HepG2 (cell line): ENCODE measurements at regions not wholly inside any gene's neighbourhood (a gene's known extent, or its start where the extent isn't known, plus 50 kb on each side); places are given as distances from the start of the nearest gene placed in this dataset.

Experiments used
- ATAC-seq: fragments of 200-7000 bp; cut with Tn5 transposase; 3 replicates; pipeline ENCODE4 v1.9.1; 2020; ENCODE audit warnings: mild to moderate bottlenecking, moderate library complexity
- BruUV-seq: library from RNA; stranded (reverse); fragments of 400-500 nt; replicated peaks from 2 replicates; lab custom pipeline; 2021; lab: Mats Ljungman, UMichigan
- CTCF ChIA-PET: fragments of 300-600 bp; formaldehyde crosslinking; extraction: SDS; loops from one replicate; lab custom pipeline; 2021; ENCODE audit warnings: low total read pairs, inconsistent platforms, low intra/inter-chr PET ratio; lab: Yijun Ruan, JAX
- POLR2A ChIA-PET: fragments of 350-600 bp; sonication (Branson Sonifier 250); formaldehyde crosslinking; loops from one replicate; lab custom pipeline; 2020; ENCODE audit warnings: antibody characterized with exemption, inconsistent platforms; lab: Yijun Ruan, JAX
- DNase-seq: peaks from one replicate; pipeline ENCODE4 v3.0.0-alpha.2; 2015; ENCODE audit warnings: low spot score
- FAIRE-seq: peaks from 3 replicates; lab custom pipeline; 2011; peaks lifted over from hg19 to GRCh38; lab: Jason Lieb, UNC
- H2AFZ ChIP-seq: one replicate; pipeline ENCODE4 v1.6.1; 2011; ENCODE audit warnings: low read length, inconsistent platforms
- H3K27ac ChIP-seq: fragments of 300-600 bp; 3 replicates; pipeline ENCODE4 v1.8.0; 2011; ENCODE audit warnings: mixed run types, mild to moderate bottlenecking, mixed read lengths, low read length, inconsistent platforms; ENCODE audit not compliant: insufficient read depth; ENCODE audit errors: extremely low read length
- H3K27me3 ChIP-seq, 2 experiments: fragments of 200-600 bp in 1 of 2; 2 replicates in 1 of 2; 3 replicates in 1 of 2; pipeline versions ENCODE4 v1.6.0 to v1.8.0; 2011; ENCODE audit warnings: low read length in 2 of 2, mild to moderate bottlenecking in 2 of 2, moderate library complexity in 2 of 2, inconsistent platforms in 1 of 2; ENCODE audit not compliant: insufficient read depth in 2 of 2, control insufficient read depth in 1 of 2
- H3K36me3 ChIP-seq, 2 experiments: fragments of 200-600 bp in 1 of 2; replicated peaks in 1 of 2; 2 replicates in 1 of 2; 3 replicates in 1 of 2; pipeline versions ENCODE4 v1.5.1 to v1.8.0; 2011; ENCODE audit warnings: low read length in 2 of 2, inconsistent platforms in 1 of 2; ENCODE audit not compliant: insufficient read depth in 2 of 2, control insufficient read depth in 1 of 2
- H3K4me1 ChIP-seq: 2 replicates; pipeline ENCODE4 v1.5.1; 2012; ENCODE audit warnings: low read length, inconsistent platforms; ENCODE audit not compliant: insufficient read depth
- H3K4me2 ChIP-seq: 2 replicates; pipeline ENCODE4 v1.6.0; 2011; ENCODE audit warnings: low read depth, low read length, inconsistent platforms
- H3K4me3 ChIP-seq, 3 experiments: fragments of 200-600 bp in 1 of 3; sonication (generic), shearing (Covaris generic) in 1 of 3; replicated peaks in 1 of 3; 2 replicates each; pipeline ENCODE4 v1.5.1; 2011 to 2016; ENCODE audit warnings: low read length in 3 of 3, inconsistent platforms in 2 of 3, low read depth in 2 of 3, mild to moderate bottlenecking in 2 of 3, control low read depth in 1 of 3, mixed read lengths in 1 of 3; ENCODE audit not compliant: insufficient read depth in 1 of 3
- H3K79me2 ChIP-seq: one replicate; pipeline ENCODE4 v1.6.1; 2011; ENCODE audit warnings: low read length, inconsistent platforms; ENCODE audit not compliant: insufficient read depth
- H3K9ac ChIP-seq: 2 replicates; pipeline ENCODE4 v1.6.0; 2011; ENCODE audit warnings: mild to moderate bottlenecking, low read depth, low read length, inconsistent platforms; ENCODE audit not compliant: insufficient read depth
- H3K9me3 ChIP-seq: 2 replicates; pipeline ENCODE4 v1.5.1; 2012; ENCODE audit warnings: mild to moderate bottlenecking, low read length
- H4K20me1 ChIP-seq: 2 replicates; pipeline ENCODE4 v1.6.0; 2011; ENCODE audit warnings: inconsistent platforms, mild to moderate bottlenecking, low read length, moderate library complexity; ENCODE audit not compliant: insufficient read depth
- HDAC6 ChIP-seq: fragments of 200-600 bp; sonication (generic); IDR thresholded peaks from 2 replicates; pipeline ENCODE4 v1.7.0; 2017; ENCODE audit warnings: mild to moderate bottlenecking, antibody characterized with exemption, low read length, low read depth
- MED13 ChIP-seq: sonication (generic); formaldehyde crosslinking; IDR thresholded peaks from 2 replicates; pipeline ENCODE4 v1.5.0; 2020; ENCODE audit warnings: missing genetic modification reagents
- REXO4 ChIP-seq: sonication (generic); formaldehyde crosslinking; IDR thresholded peaks from 2 replicates; pipeline ENCODE4 v1.8.0; 2022; ENCODE audit warnings: missing genetic modification reagents, mild to moderate bottlenecking, borderline replicate concordance
- ZBTB1 ChIP-seq: sonication (generic); formaldehyde crosslinking; IDR thresholded peaks from 2 replicates; pipeline ENCODE4 v1.4.0; 2020; ENCODE audit warnings: missing genetic modification reagents, borderline replicate concordance
- ZBTB7B ChIP-seq: sonication (generic); formaldehyde crosslinking; IDR thresholded peaks from 2 replicates; pipeline ENCODE4 v1.4.0; 2020; ENCODE audit warnings: missing genetic modification reagents
- ZC3H4 ChIP-seq: sonication (generic); formaldehyde crosslinking; IDR thresholded peaks from 2 replicates; pipeline ENCODE4 v1.4.0; 2020; ENCODE audit warnings: missing genetic modification reagents, borderline replicate concordance
- ZFP37 ChIP-seq: sonication (generic); formaldehyde crosslinking; IDR thresholded peaks from 2 replicates; pipeline ENCODE4 v1.4.0; 2020; ENCODE audit warnings: missing genetic modification reagents, borderline replicate concordance
- ZNF460 ChIP-seq: sonication (generic); formaldehyde crosslinking; IDR thresholded peaks from 2 replicates; pipeline ENCODE4 v1.5.1; 2020; ENCODE audit warnings: missing genetic modification reagents, mild to moderate bottlenecking, borderline replicate concordance
- ZNF674 ChIP-seq: sonication (generic); formaldehyde crosslinking; IDR thresholded peaks from 2 replicates; pipeline ENCODE4 v1.5.0; 2020; ENCODE audit warnings: low read depth, mild to moderate bottlenecking, missing genetic modification reagents
- ZNF720 ChIP-seq: sonication (generic); formaldehyde crosslinking; IDR thresholded peaks from 2 replicates; pipeline ENCODE4 v1.4.0; 2020; ENCODE audit warnings: missing genetic modification reagents
- ZNF891 ChIP-seq: sonication (generic); formaldehyde crosslinking; IDR thresholded peaks from 2 replicates; pipeline ENCODE4 v1.5.0; 2020; ENCODE audit warnings: mild to moderate bottlenecking, missing genetic modification reagents
- WGBS: methylation state at CpG from one replicate; pipeline ENCODE4 v1.1.6; 2017; ENCODE audit warnings: low lambda C conversion rate; 5-methylcytosine and 5-hydroxymethylcytosine counted together
- in situ Hi-C: cut with HindIII; loops from 2 replicates; pipeline ENCODE4 v1.10.0; 2017; ENCODE audit warnings: low pct_unique_long_range_greater_than_20kb; ENCODE audit not compliant: extremely low pct_ligation_motif_present
- intact Hi-C: fragments of 100-400 bp; cut with micrococcal nuclease; formaldehyde crosslinking; loops from one replicate; pipeline ENCODE4 v1.10.0; 2022; ENCODE audit not compliant: unreplicated experiment
- TF ChIP-seq, protein P1 (sequence below): IDR thresholded peaks from 2 replicates; pipeline ENCODE4 v1.6.1; 2016; ENCODE audit warnings: low read depth, control low read depth
- TF ChIP-seq, protein P2 (sequence below): sonication (generic); formaldehyde crosslinking; IDR thresholded peaks from 2 replicates; pipeline ENCODE4 v1.4.0; 2020; ENCODE audit warnings: missing genetic modification reagents, borderline replicate concordance
- TF ChIP-seq, protein P3 (sequence below): sonication (generic); formaldehyde crosslinking; IDR thresholded peaks from 2 replicates; pipeline ENCODE4 v1.4.0; 2020; ENCODE audit warnings: mild to moderate bottlenecking, missing genetic modification reagents
- TF ChIP-seq, protein P4 (sequence below): IDR thresholded peaks from 2 replicates; pipeline ENCODE4 v1.6.1; 2016; ENCODE audit warnings: missing compliant biosample characterization, missing genetic modification reagents, borderline replicate concordance
- TF ChIP-seq, protein P5 (sequence below): sonication (generic); formaldehyde crosslinking; IDR thresholded peaks from 2 replicates; pipeline ENCODE4 v1.4.0; 2020; ENCODE audit warnings: low read depth, mild to moderate bottlenecking, missing genetic modification reagents

DNA sequence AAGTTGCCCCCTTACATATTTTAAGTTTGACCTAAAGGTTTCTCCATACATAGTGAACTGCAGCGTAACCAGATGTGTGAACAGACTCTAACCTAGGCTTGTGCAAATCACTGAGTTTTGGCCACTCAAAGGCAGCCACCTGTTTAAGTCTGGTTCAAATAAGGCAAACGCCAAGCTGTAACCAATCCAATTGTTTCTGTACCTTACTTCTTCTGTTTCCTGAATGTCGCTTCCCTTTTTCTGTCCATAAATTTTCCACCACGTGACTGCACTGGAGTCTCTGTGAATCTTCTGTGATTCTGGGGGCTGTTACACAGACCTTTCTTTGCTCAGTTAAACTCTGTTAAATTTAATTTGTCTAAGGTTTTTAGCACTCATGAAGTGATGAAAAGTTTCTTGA lies 618.8 kb downstream of the GLUD2 start:
- H3K4me3 ChIP-seq: no peak overlapping the region
- H3K36me3 ChIP-seq: no peaks in the 10 kb centered on the region
- no peak overlapping the region for H3K4me2 ChIP-seq
- H3K27me3 ChIP-seq: no peaks in the 10 kb centered on the region
- ChIA-PET POLR2A (no interaction called here), CTCF (no interaction called here)
- TF ChIP-seq ZBTB7B (CRISPR knock-in tag): no peak
- no peak for TF ChIP-seq ZNF460
- TF ChIP-seq, protein P1, sequence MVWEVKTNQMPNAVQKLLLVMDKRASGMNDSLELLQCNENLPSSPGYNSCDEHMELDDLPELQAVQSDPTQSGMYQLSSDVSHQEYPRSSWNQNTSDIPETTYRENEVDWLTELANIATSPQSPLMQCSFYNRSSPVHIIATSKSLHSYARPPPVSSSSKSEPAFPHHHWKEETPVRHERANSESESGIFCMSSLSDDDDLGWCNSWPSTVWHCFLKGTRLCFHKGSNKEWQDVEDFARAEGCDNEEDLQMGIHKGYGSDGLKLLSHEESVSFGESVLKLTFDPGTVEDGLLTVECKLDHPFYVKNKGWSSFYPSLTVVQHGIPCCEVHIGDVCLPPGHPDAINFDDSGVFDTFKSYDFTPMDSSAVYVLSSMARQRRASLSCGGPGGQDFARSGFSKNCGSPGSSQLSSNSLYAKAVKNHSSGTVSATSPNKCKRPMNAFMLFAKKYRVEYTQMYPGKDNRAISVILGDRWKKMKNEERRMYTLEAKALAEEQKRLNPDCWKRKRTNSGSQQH (CRISPR knock-in tag): no peak
- no peak for TF ChIP-seq REXO4 (CRISPR knock-in tag)
- no peak for TF ChIP-seq MED13 (CRISPR knock-in tag)
- TF ChIP-seq, protein P2, sequence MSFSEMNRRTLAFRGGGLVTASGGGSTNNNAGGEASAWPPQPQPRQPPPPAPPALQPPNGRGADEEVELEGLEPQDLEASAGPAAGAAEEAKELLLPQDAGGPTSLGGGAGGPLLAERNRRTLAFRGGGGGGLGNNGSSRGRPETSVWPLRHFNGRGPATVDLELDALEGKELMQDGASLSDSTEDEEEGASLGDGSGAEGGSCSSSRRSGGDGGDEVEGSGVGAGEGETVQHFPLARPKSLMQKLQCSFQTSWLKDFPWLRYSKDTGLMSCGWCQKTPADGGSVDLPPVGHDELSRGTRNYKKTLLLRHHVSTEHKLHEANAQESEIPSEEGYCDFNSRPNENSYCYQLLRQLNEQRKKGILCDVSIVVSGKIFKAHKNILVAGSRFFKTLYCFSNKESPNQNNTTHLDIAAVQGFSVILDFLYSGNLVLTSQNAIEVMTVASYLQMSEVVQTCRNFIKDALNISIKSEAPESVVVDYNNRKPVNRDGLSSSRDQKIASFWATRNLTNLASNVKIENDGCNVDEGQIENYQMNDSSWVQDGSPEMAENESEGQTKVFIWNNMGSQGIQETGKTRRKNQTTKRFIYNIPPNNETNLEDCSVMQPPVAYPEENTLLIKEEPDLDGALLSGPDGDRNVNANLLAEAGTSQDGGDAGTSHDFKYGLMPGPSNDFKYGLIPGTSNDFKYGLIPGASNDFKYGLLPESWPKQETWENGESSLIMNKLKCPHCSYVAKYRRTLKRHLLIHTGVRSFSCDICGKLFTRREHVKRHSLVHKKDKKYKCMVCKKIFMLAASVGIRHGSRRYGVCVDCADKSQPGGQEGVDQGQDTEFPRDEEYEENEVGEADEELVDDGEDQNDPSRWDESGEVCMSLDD (CRISPR knock-in tag): no peak
- TF ChIP-seq ZC3H4: no peak
- TF ChIP-seq ZNF720 (CRISPR knock-in tag): no peak
- no peak for TF ChIP-seq ZNF891 (CRISPR knock-in tag)
- no peak for TF ChIP-seq ZBTB1 (CRISPR knock-in tag)
- TF ChIP-seq, protein P3, sequence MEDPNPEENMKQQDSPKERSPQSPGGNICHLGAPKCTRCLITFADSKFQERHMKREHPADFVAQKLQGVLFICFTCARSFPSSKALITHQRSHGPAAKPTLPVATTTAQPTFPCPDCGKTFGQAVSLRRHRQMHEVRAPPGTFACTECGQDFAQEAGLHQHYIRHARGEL (CRISPR knock-in tag): no peak
- no peak for TF ChIP-seq ZFP37
- TF ChIP-seq, protein P4, sequence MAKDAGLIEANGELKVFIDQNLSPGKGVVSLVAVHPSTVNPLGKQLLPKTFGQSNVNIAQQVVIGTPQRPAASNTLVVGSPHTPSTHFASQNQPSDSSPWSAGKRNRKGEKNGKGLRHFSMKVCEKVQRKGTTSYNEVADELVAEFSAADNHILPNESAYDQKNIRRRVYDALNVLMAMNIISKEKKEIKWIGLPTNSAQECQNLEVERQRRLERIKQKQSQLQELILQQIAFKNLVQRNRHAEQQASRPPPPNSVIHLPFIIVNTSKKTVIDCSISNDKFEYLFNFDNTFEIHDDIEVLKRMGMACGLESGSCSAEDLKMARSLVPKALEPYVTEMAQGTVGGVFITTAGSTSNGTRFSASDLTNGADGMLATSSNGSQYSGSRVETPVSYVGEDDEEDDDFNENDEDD (CRISPR knock-in tag): no peak
- TF ChIP-seq HDAC6: no peak
- TF ChIP-seq, protein P5, sequence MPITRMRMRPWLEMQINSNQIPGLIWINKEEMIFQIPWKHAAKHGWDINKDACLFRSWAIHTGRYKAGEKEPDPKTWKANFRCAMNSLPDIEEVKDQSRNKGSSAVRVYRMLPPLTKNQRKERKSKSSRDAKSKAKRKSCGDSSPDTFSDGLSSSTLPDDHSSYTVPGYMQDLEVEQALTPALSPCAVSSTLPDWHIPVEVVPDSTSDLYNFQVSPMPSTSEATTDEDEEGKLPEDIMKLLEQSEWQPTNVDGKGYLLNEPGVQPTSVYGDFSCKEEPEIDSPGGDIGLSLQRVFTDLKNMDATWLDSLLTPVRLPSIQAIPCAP (CRISPR knock-in tag): no peak
- TF ChIP-seq ZNF674: no peak
- FAIRE-seq: no peak
- in situ Hi-C loops (no loop called here), intact Hi-C loops (no loop called here)
- no peak for DNase-seq
- ATAC-seq: no peak
- H3K4me1 ChIP-seq: no peaks in the 10 kb centered on the region
- H3K27ac ChIP-seq: no peak overlapping the region
- no peaks in the 10 kb centered on the region for H3K79me2 ChIP-seq
- BruUV-seq: no TSS peak
- no peaks in the 10 kb centered on the region for H3K9me3 ChIP-seq
- H3K9ac ChIP-seq: no peak overlapping the region
- no peaks in the 10 kb centered on the region for H4K20me1 ChIP-seq
- no peak overlapping the region for H2AFZ ChIP-seq
- WGBS: 0% methylated on average over 3 of the region's 4 CpGs
